ENCODE measurements at regions not wholly inside any gene's neighbourhood (a gene's known extent, or its start where the extent isn't known, plus 50 kb on each side); places are given as distances from the start of the nearest gene placed in this dataset.

GRCh38 chr13:94933936-94934335, 221.6 kb upstream of the SOX21 start:
- DNase-seq (ENCODE audit: low read depth) = no peak
- TF ChIP-seq CTCF (conservative IDR thresholded peaks at IDR 0.05; ENCODE audit: low read depth, low read length) = no peak
- no peak overlapping the region for H3K4me3 ChIP-seq (ENCODE audit: low read depth, low read length)

GRCh38 chr13:94933230-94933751, 220.9 kb upstream of the SOX21 start:
- TF ChIP-seq CTCF (conservative IDR thresholded peaks at IDR 0.05; ENCODE audit: low read depth, low read length) = no peak
- no peak for DNase-seq (ENCODE audit: low read depth)
- H3K4me3 ChIP-seq (ENCODE audit: low read depth, low read length) = no peak overlapping the region

GRCh38 chr13:94928127-94928775, 215.9 kb upstream of the SOX21 start:
- H3K4me3 ChIP-seq (ENCODE audit: low read depth, low read length) = no peak overlapping the region
- no peak for TF ChIP-seq CTCF (conservative IDR thresholded peaks at IDR 0.05; ENCODE audit: low read depth, low read length)
- DNase-seq (ENCODE audit: low read depth) = no peak

GRCh38 chr13:94925263-94925662, 212.9 kb upstream of the SOX21 start:
- H3K4me3 ChIP-seq (ENCODE audit: low read depth, low read length) = no peak overlapping the region
- TF ChIP-seq CTCF (conservative IDR thresholded peaks at IDR 0.05; ENCODE audit: low read depth, low read length) = no peak
- DNase-seq (ENCODE audit: low read depth) = no peak

GRCh38 chr13:94921181-94921580, 208.8 kb upstream of the SOX21 start:
- H3K4me3 ChIP-seq (ENCODE audit: low read depth, low read length) = no peak overlapping the region
- TF ChIP-seq CTCF (conservative IDR thresholded peaks at IDR 0.05; ENCODE audit: low read depth, low read length) = no peak
- DNase-seq (ENCODE audit: low read depth) = no peak

- TF ChIP-seq CTCF (conservative IDR thresholded peaks at IDR 0.05; ENCODE audit: low read depth, low read length) = no peak
- H3K4me3 ChIP-seq (ENCODE audit: low read depth, low read length) = no peak overlapping the region
- DNase-seq (ENCODE audit: low read depth) = no peak
Observed at GRCh38 chr13:94920578-94920977, 208.2 kb upstream of the SOX21 start.

GRCh38 chr13:94917824-94918223, 205.5 kb upstream of the SOX21 start:
- no peak for DNase-seq (ENCODE audit: low read depth)
- no peak overlapping the region for H3K4me3 ChIP-seq (ENCODE audit: low read depth, low read length)
- no peak for TF ChIP-seq CTCF (conservative IDR thresholded peaks at IDR 0.05; ENCODE audit: low read depth, low read length)

Measured in epithelial cell of proximal tubule (primary cell).